ENCODE measurements at regions not wholly inside any gene's neighbourhood (a gene's known extent, or its start where the extent isn't known, plus 50 kb on each side); places are given as distances from the start of the nearest gene placed in this dataset.

- RAD21 ChIA-PET (ENCODE audit: low non-redundant PET in 1 of 2, low total read pairs in 2 of 2, uncharacterized antibody in 2 of 2, unreplicated experiment in 2 of 2): no interaction called here
- no peak overlapping the region for H3K4me2 ChIP-seq (ENCODE audit: low read length)
- H3K9me3 ChIP-seq (ENCODE audit: control insufficient read depth in 1 of 2, insufficient read depth in 1 of 2, low read depth in 1 of 2, low read length in 2 of 2): peaks cover 3 to 13% of the 10 kb centered on the region in 2 experiments; a peak in 2 of 4 replicates
- H3K27ac ChIP-seq (ENCODE audit: low read depth, low read length): no peak overlapping the region
- DNase-seq (ENCODE audit: low read depth, low spot score): no peak
- no peak overlapping the region for H3K9ac ChIP-seq (ENCODE audit: low read length)
- BruUV-seq (replicated peaks): no TSS peak
- ATAC-seq: no peak
- POLR2A ChIA-PET: no interaction called here
- H2AFZ ChIP-seq (ENCODE audit: low read depth, low read length, poor library complexity, severe bottlenecking): no peak overlapping the region
- H3K4me3 ChIP-seq (replicated peaks in 1 of 2; ENCODE audit: low read depth in 1 of 2, low read length in 2 of 2): no peak overlapping the region
- H3K27me3 ChIP-seq (ENCODE audit: insufficient read depth, low read length): no peaks in the 10 kb centered on the region
- no peaks in the 10 kb centered on the region for H3K79me2 ChIP-seq (ENCODE audit: insufficient read depth, low read length)
- no peaks in the 10 kb centered on the region for H3K9me2 ChIP-seq (ENCODE audit: insufficient read depth)
- intact Hi-C loops (cut with micrococcal nuclease): no loop called here
- H3K4me1 ChIP-seq (ENCODE audit: control insufficient read depth in 1 of 2, insufficient read depth in 2 of 2, low read length in 2 of 2): no peaks in the 10 kb centered on the region
- H4K20me1 ChIP-seq (ENCODE audit: insufficient read depth): no peaks in the 10 kb centered on the region; the same call in 1 of the 2 replicates
- TF ChIP-seq POLR2A (IDR thresholded peaks at IDR 0.05; ENCODE audit: borderline replicate concordance, extremely low read depth, insufficient read depth, insufficient read length): no peak
- TF ChIP-seq, protein P1, sequence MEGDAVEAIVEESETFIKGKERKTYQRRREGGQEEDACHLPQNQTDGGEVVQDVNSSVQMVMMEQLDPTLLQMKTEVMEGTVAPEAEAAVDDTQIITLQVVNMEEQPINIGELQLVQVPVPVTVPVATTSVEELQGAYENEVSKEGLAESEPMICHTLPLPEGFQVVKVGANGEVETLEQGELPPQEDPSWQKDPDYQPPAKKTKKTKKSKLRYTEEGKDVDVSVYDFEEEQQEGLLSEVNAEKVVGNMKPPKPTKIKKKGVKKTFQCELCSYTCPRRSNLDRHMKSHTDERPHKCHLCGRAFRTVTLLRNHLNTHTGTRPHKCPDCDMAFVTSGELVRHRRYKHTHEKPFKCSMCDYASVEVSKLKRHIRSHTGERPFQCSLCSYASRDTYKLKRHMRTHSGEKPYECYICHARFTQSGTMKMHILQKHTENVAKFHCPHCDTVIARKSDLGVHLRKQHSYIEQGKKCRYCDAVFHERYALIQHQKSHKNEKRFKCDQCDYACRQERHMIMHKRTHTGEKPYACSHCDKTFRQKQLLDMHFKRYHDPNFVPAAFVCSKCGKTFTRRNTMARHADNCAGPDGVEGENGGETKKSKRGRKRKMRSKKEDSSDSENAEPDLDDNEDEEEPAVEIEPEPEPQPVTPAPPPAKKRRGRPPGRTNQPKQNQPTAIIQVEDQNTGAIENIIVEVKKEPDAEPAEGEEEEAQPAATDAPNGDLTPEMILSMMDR (IDR thresholded peaks at IDR 0.05 in 2 of 3, conservative IDR thresholded peaks at IDR 0.05 in 1 of 3; ENCODE audit: borderline replicate concordance in 1 of 3, insufficient read depth in 1 of 3, low read depth in 2 of 3, low read length in 2 of 3): no peak
- no peak for TF ChIP-seq SP1 (IDR thresholded peaks at IDR 0.05; ENCODE audit: low read depth)
- TF ChIP-seq JUND (IDR thresholded peaks at IDR 0.05): no peak
- TF ChIP-seq POLR2AphosphoS5 (IDR thresholded peaks at IDR 0.05; ENCODE audit: low read depth, low read length): no peak
- TF ChIP-seq TCF7L2 (IDR thresholded peaks at IDR 0.05; ENCODE audit: borderline replicate concordance, extremely low read depth, insufficient read depth, insufficient read length): no peak
- no peak for TF ChIP-seq SIN3A (IDR thresholded peaks at IDR 0.05; ENCODE audit: low read depth)
- TF ChIP-seq, protein P2, sequence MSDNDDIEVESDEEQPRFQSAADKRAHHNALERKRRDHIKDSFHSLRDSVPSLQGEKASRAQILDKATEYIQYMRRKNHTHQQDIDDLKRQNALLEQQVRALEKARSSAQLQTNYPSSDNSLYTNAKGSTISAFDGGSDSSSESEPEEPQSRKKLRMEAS (IDR thresholded peaks at IDR 0.05): no peak
- no peak for TF ChIP-seq RAD21 (IDR thresholded peaks at IDR 0.05; ENCODE audit: low read depth)
- TF ChIP-seq YY1 (IDR thresholded peaks at IDR 0.05; ENCODE audit: extremely low read depth, insufficient replicate concordance, low read depth, low read length): no peak
- no peak for TF ChIP-seq ELF1 (IDR thresholded peaks at IDR 0.05; ENCODE audit: borderline replicate concordance, low read depth)
- TF ChIP-seq CBX3 (IDR thresholded peaks at IDR 0.05; ENCODE audit: low read depth): no peak
- no peak for TF ChIP-seq EZH2 (IDR thresholded peaks at IDR 0.05)
- TF ChIP-seq ZNF274 (IDR thresholded peaks at IDR 0.05; ENCODE audit: low read depth, low read length): no peak
- CTCF ChIA-PET: no interaction called here
- no peaks in the 10 kb centered on the region for H3K36me3 ChIP-seq (ENCODE audit: control insufficient read depth in 1 of 2, insufficient read depth in 2 of 2, low read length in 2 of 2)
Observed at GRCh38 chr10:36817898-36818297, 307.5 kb upstream of the ANKRD30A start.
